ENCODE measurements at regions not wholly inside any gene's neighbourhood (a gene's known extent, or its start where the extent isn't known, plus 50 kb on each side); places are given as distances from the start of the nearest gene placed in this dataset.

GRCh38 chr2:194126418-194126817, 1530.6 kb upstream of the SLC39A10 start:
- H3K9me3 ChIP-seq (ENCODE audit: low read depth, low read length, poor library complexity, severe bottlenecking): no peaks in the 10 kb centered on the region
- POLR2A ChIA-PET (ENCODE audit: low non-redundant PET): no interaction called here
- H3K36me3 ChIP-seq (ENCODE audit: insufficient read depth, low read length, poor library complexity, severe bottlenecking): no peaks in the 10 kb centered on the region
- no peak for DNase-seq (ENCODE audit: low spot score)
- intact Hi-C loops (cut with micrococcal nuclease; ENCODE audit: unreplicated experiment): no loop called here
- BruUV-seq (replicated peaks): no TSS peak
- no peaks in the 10 kb centered on the region for H3K27me3 ChIP-seq (replicated peaks; ENCODE audit: insufficient read depth, low read depth, low read length, poor library complexity)
- H3K4me1 ChIP-seq (ENCODE audit: insufficient read depth, low read length, poor library complexity, severe bottlenecking): no peaks in the 10 kb centered on the region
- no peak overlapping the region for H3K27ac ChIP-seq (ENCODE audit: low read depth, low read length, poor library complexity, severe bottlenecking)
- H3K4me3 ChIP-seq (ENCODE audit: low read depth, low read length, poor library complexity, severe bottlenecking): no peak overlapping the region
- CTCF ChIA-PET: no interaction called here
- TF ChIP-seq EZH2 (IDR thresholded peaks at IDR 0.05; ENCODE audit: borderline replicate concordance, low read depth, low read length, poor library complexity, severe bottlenecking): no peak
- TF ChIP-seq CTCF (conservative IDR thresholded peaks at IDR 0.05; ENCODE audit: low read depth, low read length): no peak

- POLR2A ChIA-PET (ENCODE audit: low non-redundant PET): no interaction called here
- no peak overlapping the region for H3K4me3 ChIP-seq (ENCODE audit: low read depth, low read length, poor library complexity, severe bottlenecking)
- CTCF ChIA-PET: no interaction called here
- DNase-seq (ENCODE audit: low spot score): no peak
- no peaks in the 10 kb centered on the region for H3K27me3 ChIP-seq (replicated peaks; ENCODE audit: insufficient read depth, low read depth, low read length, poor library complexity)
- no TSS peak for BruUV-seq (replicated peaks)
- no peaks in the 10 kb centered on the region for H3K9me3 ChIP-seq (ENCODE audit: low read depth, low read length, poor library complexity, severe bottlenecking)
- intact Hi-C loops (cut with micrococcal nuclease; ENCODE audit: unreplicated experiment): no loop called here
- TF ChIP-seq EZH2 (IDR thresholded peaks at IDR 0.05; ENCODE audit: borderline replicate concordance, low read depth, low read length, poor library complexity, severe bottlenecking): no peak
- TF ChIP-seq CTCF (conservative IDR thresholded peaks at IDR 0.05; ENCODE audit: low read depth, low read length): no peak
- no peak overlapping the region for H3K27ac ChIP-seq (ENCODE audit: low read depth, low read length, poor library complexity, severe bottlenecking)
- H3K36me3 ChIP-seq (ENCODE audit: insufficient read depth, low read length, poor library complexity, severe bottlenecking): no peaks in the 10 kb centered on the region
- H3K4me1 ChIP-seq (ENCODE audit: insufficient read depth, low read length, poor library complexity, severe bottlenecking): no peaks in the 10 kb centered on the region
Observed at GRCh38 chr2:194116861-194117260, 1540.2 kb upstream of the SLC39A10 start.

GRCh38 chr2:194105358-194105757, 1551.7 kb upstream of the SLC39A10 start:
- Histone ChIP-seq H3K36me3 (ENCODE audit: insufficient read depth, low read length, poor library complexity, severe bottlenecking) (no peaks in the 10 kb centered on the region), H3K9me3 (ENCODE audit: low read depth, low read length, poor library complexity, severe bottlenecking) (no peaks in the 10 kb centered on the region), H3K4me3 (ENCODE audit: low read depth, low read length, poor library complexity, severe bottlenecking) (no peak overlapping the region), H3K4me1 (ENCODE audit: insufficient read depth, low read length, poor library complexity, severe bottlenecking) (no peaks in the 10 kb centered on the region), H3K27ac (ENCODE audit: low read depth, low read length, poor library complexity, severe bottlenecking) (no peak overlapping the region), H3K27me3 (replicated peaks; ENCODE audit: insufficient read depth, low read depth, low read length, poor library complexity) (no peaks in the 10 kb centered on the region)
- no peak for DNase-seq (ENCODE audit: low spot score)
- BruUV-seq (replicated peaks): no TSS peak
- CTCF ChIA-PET: no interaction called here
- intact Hi-C loops (cut with micrococcal nuclease; ENCODE audit: unreplicated experiment): no loop called here
- no peak for TF ChIP-seq CTCF (conservative IDR thresholded peaks at IDR 0.05; ENCODE audit: low read depth, low read length)
- TF ChIP-seq EZH2 (IDR thresholded peaks at IDR 0.05; ENCODE audit: borderline replicate concordance, low read depth, low read length, poor library complexity, severe bottlenecking): no peak
- POLR2A ChIA-PET (ENCODE audit: low non-redundant PET): interaction anchor here (0.6 kb wide), 1 partner anchor 1737 kb away, joined by 4 read pairs; no protein-coding TSS in a partner anchor
